ENCODE measurements at regions not wholly inside any gene's neighbourhood (a gene's known extent, or its start where the extent isn't known, plus 50 kb on each side); places are given as distances from the start of the nearest gene placed in this dataset.

DNA sequence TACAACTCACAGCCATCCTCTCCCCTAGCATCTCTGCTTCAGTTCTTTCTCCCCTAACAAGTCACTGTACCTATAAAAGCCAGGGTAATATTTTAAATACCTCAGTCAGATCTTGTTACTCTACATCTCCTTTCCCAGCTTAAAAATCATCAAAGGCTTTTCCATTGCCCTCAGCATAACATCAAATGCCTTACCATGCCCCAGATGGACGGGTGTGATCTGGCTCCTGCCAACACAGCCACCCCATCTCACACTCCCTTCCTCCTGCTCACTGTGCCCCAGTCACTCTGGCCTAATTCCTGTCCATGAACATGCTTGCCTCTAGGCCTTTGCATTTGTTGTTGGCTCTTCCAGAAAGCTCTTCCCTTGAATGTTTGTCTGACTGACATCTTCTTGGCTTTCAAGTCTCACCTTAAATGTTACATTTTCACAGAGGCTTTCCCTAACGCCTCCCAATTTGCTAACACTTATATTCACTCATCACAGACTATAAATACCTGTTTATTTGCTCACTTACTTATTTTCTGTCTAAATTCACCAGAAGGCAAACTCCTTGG lies 640.9 kb downstream of the NYAP2 start:
- DNase-seq (ENCODE audit: low spot score): no peak

DNA sequence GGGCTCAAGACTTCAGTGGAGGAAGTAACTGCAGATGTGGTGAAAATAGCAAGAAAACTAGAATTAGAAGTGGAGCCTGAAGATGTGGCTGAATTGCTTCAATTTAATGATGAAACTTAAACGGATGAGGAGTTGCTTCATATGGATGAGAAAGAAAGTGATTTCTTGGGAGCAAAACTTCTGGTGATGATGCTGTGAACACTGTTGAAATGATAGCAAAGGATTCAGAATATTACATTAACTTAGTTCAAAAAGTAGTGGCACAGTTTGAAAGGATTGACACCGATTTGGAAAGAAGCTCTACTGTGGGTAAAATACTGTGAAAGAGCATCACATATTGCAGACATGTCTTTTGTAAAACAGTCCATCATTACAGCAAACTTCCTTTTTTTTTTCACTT lies 638.0 kb downstream of the NYAP2 start:
- DNase-seq (ENCODE audit: low spot score): no peak

DNA sequence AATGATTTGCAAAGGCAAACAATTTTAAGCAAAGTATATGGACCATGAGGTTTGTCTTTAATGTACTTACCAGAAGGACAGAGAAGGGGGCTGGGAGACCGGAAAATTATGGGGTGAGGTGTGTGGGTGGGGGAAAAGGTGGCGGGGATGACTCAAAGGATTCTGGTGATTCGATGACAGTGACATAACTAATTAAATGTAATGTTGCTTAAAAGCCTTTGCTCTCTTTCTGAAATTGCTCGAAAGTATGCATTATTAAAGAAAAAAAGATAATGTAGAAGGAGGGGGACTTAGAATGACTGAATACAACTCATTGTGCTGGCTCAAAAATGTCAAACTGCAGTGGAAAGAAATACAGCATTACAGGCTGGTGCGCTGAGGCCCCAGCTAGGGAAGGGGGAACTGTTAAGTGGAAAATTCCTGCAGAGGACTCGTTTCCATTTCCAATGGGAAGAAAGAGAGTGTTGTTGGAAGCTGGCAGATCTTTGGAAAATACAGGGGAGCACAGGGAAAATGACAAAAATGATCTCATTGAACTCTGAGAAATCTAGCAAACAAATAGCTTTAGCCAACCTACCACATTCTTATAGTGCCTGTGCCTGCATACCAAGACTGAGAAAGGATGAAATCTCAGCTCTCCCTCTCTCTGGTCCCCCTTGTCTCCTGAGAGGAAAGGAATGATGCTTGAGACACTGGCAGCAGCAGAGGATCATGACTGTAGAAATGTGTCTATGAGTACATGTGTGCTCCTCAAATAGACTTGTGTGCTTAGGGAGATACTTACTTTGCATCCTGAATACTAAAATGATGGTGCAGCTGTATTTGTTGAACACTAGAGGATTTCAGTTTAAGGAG lies 632.4 kb downstream of the NYAP2 start:
- no peak for DNase-seq (ENCODE audit: low spot score)

DNA sequence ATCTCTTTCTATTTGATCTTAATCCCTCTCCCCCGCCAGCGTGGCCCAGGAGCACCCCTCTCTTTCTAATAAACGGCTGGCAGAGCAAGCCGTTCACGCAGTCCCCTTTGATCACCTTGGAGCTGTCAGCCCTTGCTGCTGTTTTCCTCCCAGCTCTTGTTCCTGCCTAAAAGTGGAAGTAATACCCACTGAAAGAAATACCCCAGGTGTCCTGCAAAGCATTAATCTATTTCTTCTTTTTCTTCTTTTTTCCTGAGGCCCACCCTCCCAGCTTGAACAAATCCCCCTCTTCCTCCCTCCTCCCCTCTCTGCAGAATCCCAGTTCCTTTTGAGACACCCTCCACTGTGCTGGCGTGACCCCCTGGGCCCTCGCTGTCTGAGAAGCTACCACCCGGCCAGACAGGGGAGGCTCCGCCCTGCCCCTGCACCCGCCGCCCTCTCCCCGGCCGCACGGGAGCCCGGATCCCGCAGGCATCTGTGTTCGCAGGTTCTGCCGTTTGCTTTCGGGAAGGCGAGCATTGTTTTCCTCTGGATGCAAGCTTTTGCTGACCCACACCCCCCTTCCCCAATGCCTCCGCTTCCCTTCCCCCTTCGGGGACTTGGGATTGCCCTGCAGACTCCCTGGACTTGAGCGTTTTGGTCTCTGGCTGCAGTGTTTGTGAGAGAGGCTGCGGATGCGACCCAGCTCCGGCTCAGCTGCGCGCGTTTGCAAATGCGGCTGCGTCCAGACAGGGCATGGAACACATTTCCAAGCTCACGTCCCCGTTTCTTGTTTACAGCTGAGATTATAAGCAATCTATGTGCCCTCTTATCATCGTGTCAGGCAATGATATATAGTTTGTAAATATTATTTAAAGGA lies 631.5 kb downstream of the NYAP2 start:
- peak; percentile 44 for DNase-seq (ENCODE audit: low spot score)

DNA sequence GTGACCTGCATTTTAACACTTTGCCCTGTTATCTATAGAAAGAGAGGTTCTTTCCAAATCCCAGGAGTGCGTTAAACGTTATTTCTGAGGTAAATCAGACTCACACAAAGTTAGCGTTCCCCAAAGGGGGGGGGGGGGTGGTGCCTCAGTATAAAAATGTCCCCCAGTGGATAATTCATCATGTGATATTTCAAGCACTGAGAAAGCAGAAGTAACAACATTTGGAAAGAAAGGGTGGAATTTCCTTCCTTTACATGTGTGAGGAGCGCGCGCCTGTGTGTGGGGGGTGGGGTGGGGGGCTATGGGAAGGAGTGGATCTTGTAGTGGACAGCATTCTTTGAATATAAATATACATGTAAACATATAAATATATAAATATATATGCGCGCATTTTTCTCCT lies 630.9 kb downstream of the NYAP2 start:
- no peak for DNase-seq (ENCODE audit: low spot score)

DNA sequence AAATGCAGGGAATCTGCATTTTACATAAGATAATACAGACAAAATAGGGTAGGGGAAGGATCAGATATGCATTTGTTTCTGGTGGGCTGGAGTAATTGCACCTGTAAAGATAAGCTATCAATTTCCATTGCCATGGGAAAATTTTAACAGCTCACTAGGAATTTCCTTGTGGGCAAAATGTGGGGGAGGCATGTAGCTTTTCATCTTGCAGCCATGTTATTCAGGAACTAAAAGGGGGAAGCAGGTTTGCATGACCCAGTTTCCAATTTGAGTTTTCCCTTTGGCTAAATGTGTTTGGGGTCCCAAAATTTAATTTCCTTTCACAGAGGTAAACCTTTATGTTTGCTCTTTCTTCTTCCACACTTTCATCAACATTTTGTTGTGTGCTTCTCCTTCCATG lies 624.4 kb downstream of the NYAP2 start:
- DNase-seq (ENCODE audit: low spot score): no peak

DNA sequence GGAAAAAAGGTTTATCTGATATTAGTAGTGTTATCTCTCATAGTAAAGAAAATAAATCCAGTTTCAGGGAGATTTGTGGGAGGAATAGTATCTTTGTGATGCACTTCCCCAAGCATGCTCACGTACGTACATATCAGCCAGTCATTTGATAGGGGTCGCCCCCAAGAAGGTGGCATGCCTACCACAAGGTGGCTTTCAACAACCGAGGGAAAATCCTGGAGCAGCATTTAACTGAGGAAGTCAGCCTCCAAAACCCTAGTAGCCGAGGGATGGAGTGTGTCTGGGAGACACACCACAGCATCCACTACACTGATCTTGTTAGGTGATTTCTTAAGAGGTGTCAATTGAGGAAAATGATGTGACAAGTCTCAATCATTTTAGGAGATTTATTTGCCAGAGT lies 623.9 kb downstream of the NYAP2 start:
- DNase-seq (ENCODE audit: low spot score): no peak

DNA sequence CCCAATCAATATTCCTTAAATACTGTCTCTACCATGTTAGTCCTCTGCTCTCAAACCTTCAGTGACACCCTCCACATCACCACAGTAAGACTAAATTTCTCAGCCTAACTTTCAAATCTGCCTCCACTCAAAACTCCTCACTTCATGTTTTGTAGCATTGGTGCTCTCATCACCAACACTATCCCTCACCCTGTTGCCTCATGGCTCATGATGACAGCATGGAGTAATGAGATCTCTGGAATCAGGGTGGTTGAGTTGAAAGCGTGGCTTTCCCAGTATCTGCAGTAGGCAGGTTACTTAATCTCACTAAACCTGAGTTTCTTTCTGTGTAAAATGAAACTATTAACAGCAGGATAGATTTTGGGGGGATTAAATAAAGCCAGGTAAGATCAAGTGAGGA lies 621.4 kb downstream of the NYAP2 start:
- DNase-seq (ENCODE audit: low spot score): no peak

DNA sequence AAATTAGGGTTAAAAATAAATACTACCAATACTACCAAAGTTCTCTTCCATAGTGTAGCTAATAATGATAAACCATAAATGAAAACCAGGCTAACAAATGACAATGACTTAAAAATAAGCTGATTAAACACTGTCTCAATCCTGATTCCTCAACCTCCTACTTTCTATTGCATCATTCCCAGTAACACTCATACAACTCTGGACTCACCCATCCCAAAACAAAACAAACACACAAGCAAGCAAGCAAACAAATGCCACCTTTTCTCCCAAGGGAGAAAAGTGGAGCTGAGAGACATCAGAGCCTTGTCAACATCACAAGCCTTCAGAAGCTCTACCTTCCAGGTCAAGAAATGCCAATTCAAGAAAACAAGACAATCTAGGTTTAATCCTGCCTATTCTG lies 620.7 kb downstream of the NYAP2 start:
- no peak for DNase-seq (ENCODE audit: low spot score)

DNA sequence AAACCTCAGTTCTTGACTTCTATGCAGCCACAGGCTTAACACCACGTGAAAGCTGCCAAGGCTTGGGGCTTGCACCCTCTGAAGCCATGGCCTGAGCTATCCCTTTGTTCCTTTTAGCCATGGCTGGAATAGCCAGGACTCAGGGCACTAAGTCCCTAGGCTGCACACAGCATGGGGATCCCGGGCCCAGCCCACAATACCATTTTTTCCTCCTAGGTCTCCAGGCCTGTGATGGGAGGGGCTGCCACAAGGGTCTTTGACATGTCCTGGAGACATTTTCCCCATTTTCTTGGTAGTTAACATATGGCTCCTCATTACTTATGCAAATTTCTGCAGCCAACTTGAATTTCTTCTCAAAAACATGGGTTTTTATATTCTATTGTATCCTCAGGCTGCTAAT lies 619.1 kb downstream of the NYAP2 start:
- no peak for DNase-seq (ENCODE audit: low spot score)

DNA sequence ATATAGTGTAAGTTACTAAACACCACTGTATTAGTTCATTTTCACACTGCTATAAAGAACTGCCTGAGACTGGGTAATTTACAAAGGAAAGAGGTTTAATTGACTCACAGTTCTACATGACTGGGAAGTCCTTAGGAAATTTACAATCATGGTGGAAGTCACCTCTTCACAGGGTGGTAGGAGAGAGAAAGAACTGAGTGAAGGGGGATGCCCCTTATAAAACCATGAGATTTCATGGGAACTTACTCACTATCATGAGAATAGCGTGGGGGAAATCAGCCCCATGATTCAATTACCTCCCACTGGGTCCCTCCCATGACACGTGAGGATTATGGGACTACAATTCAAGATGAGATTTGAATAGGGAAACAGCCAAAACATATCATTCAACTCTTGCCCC lies 618.0 kb downstream of the NYAP2 start:
- no peak for DNase-seq (ENCODE audit: low spot score)

DNA sequence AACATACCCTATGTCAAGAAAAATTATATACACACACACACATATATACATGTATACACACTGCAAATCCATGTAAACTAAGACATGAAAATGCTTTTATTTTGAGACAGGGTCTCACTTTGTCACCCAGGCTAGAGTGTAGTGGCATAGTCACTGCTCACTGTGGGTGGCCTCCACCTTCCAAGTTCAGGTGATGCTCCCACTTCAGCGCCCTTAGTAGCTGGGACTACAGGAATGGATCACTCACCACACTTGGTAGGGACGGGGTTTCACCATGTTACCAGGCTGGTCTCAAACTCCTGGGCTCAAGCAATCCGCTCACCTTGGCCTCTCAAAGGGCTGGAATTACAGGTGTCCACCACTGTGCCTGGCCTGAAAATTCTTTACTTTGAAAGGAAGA lies 617.6 kb downstream of the NYAP2 start:
- no peak for DNase-seq (ENCODE audit: low spot score)

DNA sequence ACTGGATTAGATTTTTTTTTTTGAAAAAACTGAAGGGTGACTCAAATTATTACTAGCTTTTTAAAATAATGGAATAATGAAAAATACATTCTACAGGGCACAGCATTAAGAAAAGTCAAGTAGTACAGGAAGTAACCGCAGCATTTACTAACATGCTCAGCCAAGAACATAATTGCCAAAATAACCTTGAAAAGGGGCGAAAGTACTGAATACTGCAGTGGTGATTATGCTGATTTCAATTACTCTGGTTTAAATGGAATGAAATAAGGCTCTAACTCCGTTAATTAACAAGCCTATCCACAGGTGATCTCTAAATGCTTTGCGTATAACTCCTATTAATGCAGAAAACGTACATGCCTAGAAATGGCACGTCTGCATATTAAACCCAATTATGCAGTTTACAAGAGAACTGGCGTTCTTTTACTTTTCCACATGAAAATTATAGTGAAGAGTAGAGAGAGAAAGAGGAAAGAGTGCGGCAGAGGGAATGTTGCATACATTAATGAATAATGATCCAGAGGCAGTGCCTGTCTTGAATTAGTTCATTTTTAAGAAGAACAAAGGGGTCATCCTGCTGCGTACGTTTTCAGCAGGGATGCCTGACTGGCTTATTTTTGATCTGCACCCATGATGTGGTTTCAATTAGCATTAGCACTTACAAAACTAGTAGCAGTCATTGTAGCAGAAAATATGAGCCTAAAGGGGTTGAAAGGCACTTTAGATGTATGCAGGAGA lies 612.4 kb downstream of the NYAP2 start:
- no peak for DNase-seq (ENCODE audit: low spot score)

DNA sequence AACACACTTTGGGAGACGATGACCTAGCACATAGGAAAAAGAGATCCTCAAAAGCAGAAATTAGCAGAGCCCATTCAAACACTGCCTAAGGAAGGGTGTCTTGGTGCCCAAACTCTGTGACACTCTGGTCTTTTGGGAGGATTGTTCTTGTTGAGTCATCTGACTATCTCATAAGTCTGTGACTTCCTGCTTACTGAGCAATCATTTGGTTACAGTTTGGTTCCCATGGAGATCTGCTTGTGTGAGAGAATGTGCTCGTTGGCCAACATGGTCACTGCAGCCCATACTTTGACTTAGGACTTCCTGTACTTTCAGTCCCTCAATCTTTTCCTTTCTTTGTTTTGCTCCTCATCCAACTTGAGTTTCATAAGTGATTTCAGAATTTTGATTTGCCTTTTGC lies 602.9 kb downstream of the NYAP2 start:
- peak; percentile 75 for DNase-seq (ENCODE audit: low spot score)

DNA sequence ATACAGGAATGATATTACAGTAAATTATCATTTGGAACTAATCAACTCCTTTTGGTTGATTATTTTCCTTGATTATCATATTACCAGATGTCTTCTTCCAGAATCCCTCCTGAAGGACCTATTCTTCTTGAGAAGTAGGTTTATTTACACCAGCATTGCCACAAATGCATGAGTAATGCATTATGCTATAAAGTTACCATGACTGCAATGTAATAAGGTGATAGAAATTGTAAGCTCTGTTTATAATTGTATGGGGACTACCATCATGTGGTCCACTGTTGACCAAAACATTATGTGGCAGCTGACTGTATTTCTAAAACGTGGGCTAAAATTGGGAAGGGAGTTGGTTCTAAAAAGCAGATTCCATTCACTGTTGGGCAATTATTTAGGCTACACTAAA lies 602.2 kb downstream of the NYAP2 start:
- DNase-seq (ENCODE audit: low spot score): peak; percentile 62

DNA sequence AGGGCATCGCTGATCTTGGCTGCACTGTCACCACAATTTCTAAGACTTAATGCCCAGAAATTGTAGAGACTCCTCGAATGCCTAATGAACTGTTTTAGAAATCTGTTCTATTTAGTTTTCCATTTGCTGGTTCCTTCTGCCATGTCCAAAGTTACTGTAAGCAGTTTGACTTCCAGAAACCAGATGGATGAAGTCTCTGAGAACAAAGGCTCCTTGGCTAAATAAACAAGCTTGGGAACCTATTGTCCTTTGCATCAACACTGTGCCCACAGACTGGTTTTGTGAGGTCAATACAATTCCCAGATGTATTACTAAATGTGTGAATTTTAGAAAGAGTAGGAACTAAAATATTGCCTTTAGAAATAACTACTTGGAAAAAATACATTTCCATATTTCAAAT lies 600.2 kb downstream of the NYAP2 start:
- peak; percentile 37 for DNase-seq (ENCODE audit: low spot score)

DNA sequence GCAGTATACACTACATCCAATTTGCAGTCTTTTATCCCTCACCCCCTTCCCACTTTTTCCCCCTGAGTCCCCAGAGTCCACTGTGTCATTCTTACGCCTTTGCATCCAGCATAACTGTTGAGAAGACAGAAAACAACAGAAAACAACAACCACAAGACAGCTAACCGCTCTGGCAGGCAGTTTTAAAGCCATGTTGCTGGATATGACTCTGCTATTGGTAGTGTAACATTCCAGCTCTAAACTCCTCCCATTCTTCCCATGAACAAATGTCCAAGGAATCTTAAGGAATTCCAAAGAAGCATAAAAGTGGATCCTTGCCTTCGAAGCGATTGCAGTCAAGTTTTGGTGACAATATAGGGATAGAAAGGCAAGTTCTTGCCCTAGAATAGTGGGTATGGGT lies 599.1 kb downstream of the NYAP2 start:
- peak; percentile 11 for DNase-seq (ENCODE audit: low spot score)

DNA sequence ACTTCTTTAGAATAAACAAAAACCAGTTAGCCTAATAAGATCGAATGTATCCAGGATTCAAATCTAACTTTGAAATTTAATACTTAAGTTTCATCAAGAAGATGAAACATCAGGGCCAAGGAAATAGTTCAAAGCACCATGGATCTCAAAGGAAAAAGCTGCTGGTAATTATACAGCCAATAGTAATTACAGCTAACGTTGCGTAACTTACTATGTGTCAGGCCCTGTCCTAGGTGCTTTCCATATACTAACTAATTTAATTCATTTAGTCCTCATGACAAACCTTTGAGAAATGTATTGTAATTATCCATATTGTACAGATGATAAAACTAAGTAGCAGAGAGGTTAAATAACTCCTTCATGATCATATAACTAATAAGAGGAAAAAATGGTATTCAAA lies 598.6 kb downstream of the NYAP2 start:
- no peak for DNase-seq (ENCODE audit: low spot score)

DNA sequence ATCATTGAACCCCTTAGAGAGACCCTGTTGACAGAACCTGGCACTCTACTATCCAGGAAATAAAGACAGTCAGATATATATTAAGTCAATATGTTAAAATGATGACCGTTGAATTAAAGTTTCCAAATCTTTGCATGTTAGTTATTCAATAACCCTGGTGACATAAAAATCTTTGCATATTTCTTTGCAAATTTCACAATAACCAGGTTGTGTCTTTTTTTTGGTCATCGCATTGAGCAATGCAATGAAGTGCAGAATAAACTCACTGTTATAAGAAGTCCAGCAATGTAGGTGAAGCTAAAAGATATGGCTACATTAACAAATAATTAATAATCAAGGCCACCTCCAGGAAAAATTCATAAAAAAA lies 596.9 kb downstream of the NYAP2 start:
- DNase-seq (ENCODE audit: low spot score): no peak

DNA sequence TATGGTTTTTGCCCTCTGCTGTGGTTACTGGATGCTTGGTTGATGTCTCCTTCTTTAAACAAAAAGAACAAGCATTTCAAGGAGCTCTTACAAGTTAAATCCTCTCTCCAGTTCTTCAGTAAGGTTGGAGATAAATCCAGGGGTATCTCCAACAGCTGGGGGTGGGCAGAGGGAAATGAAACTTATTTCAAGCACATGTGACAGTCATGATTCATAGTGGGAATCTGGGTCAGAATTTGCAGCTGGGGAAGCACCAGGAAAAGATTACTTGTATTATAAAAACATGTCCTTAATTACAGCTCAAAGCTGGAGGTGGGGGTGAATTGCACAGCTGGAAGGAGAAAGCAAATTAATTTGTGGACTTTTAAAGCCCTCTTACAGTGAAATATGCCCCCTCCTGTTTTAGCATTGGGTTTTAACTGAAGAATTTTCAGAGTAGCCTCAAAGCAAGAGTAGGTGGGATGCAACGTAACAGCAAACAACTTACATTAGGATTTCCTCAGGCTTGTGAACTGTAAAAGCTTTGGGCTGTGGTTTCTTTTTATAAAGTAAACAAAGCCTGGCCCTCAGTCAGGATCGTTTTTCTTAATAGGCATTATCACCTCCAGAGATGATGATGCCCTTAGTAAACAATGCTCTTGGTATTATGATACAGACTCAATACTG lies 596.4 kb downstream of the NYAP2 start:
- peak; percentile 28 for DNase-seq (ENCODE audit: low spot score)

DNA sequence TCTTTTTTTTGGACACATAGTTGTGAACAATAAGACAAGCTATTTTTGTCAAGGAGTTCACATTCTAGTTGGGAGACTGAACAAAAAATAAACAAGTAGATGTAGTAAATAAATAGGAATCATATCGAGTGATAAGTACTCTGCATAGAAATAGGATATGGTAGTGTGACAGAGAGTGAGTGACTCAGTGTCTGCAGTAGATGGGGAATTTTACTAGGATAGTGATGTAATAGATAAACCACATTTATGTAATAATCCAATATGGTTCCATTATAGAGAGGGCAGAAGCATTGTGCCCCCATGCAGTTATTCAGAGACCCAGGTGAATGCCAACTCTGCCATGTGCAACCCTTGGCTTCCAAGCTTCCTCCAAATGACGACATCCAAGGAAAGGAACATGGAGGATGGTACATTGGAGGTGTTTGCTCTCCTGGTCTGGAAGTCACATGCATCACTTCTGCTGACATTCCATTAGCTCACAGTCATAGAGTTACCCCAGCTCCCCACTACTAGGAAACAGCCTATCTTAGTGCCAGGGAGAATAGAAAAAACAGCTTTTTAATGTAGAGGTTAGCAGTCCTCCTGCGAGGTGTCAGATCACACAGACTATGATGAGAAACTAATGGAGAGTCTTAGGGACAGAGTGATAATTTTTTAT lies 595.4 kb downstream of the NYAP2 start:
- peak; percentile 67 for DNase-seq (ENCODE audit: low spot score)

Measured in H4 (cell line).